NT2/D1 (cell line): ENCODE measurements at regions not wholly inside any gene's neighbourhood (a gene's known extent, or its start where the extent isn't known, plus 50 kb on each side); places are given as distances from the start of the nearest gene placed in this dataset.

ENCODE experiments used
- DNase-seq: peaks from one replicate; pipeline ENCODE4 v3.0.0-alpha.2; 2011; ENCODE audit warnings: low read depth, low spot score
- H3K27me3 ChIP-seq: 2 replicates; pipeline ENCODE4 v1.6.0; 2011; ENCODE audit warnings: mild to moderate bottlenecking; ENCODE audit not compliant: insufficient read length, insufficient read depth
- H3K36me3 ChIP-seq: 2 replicates; pipeline ENCODE4 v1.6.1; 2011; ENCODE audit warnings: mild to moderate bottlenecking, low read length, mixed read lengths; ENCODE audit not compliant: insufficient read depth, insufficient read length
- H3K4me1 ChIP-seq: 2 replicates; pipeline ENCODE4 v1.5.1; 2011; ENCODE audit not compliant: insufficient read depth, insufficient read length
- H3K4me3 ChIP-seq: 2 replicates; pipeline ENCODE4 v1.5.1; 2011; ENCODE audit warnings: low read depth; ENCODE audit not compliant: insufficient read length
- H3K9ac ChIP-seq: 2 replicates; pipeline ENCODE4 v1.6.0; 2011; ENCODE audit warnings: low read depth; ENCODE audit not compliant: insufficient read length
- H3K9me3 ChIP-seq: 2 replicates; pipeline ENCODE4 v1.5.1; 2011; ENCODE audit warnings: mild to moderate bottlenecking, low read length; ENCODE audit not compliant: insufficient read depth
- SUZ12 ChIP-seq: IDR thresholded peaks from 2 replicates; pipeline ENCODE4 v1.6.1; 2011; ENCODE audit not compliant: insufficient read length, insufficient read depth; ENCODE audit errors: extremely low read depth
- YY1 ChIP-seq: IDR thresholded peaks from 2 replicates; pipeline ENCODE4 v1.6.1; 2011; ENCODE audit not compliant: insufficient read length, insufficient read depth
- ZNF274 ChIP-seq: IDR thresholded peaks from 2 replicates; pipeline ENCODE4 v1.6.1; 2011; ENCODE audit warnings: mild to moderate bottlenecking, low read depth, low read length

DNA sequence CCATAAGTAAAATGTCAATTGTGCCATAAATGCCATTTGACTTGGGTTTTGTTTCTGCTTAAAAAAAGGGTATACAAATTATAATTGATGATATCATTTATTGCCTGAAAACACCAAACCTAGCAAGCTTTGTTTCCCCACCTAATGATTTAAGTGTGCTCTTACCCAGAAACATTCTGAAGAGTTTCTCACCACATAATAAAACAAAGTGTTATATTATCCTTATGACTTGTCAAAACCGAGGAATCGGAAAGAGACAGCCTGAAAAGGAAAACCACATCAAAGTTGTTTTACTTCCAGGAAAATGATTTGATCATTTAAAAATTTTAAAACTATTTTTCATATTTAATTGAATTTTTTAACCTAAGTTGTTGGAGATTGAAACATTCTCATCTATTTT, 170.5 kb upstream of the SLC39A10 start:
- H3K9me3 ChIP-seq, result no peaks in the 10 kb centered on the region
- H3K27me3 ChIP-seq, result no peaks in the 10 kb centered on the region
- H3K4me3 ChIP-seq, result no peak overlapping the region
- H3K4me1 ChIP-seq, result no peaks in the 10 kb centered on the region
- TF ChIP-seq ZNF274, result no peak
- no peak for TF ChIP-seq YY1
- TF ChIP-seq SUZ12, result no peak
- no peak for DNase-seq
- no peaks in the 10 kb centered on the region for H3K36me3 ChIP-seq
- no peak overlapping the region for H3K9ac ChIP-seq

- Histone ChIP-seq H3K27me3 (no peaks in the 10 kb centered on the region), H3K4me1 (no peaks in the 10 kb centered on the region), H3K36me3 (no peaks in the 10 kb centered on the region), H3K9me3 (no peaks in the 10 kb centered on the region; the same call in 1 of the 2 replicates), H3K4me3 (no peak overlapping the region), H3K9ac (no peak overlapping the region)
- no peak for DNase-seq
- TF ChIP-seq SUZ12 (no peak), YY1 (no peak), ZNF274 (no peak)
Measured at GRCh38 chr2:195482010-195482409, 175.0 kb upstream of the SLC39A10 start.

GRCh38 chr2:195480121-195480520, 176.9 kb upstream of the SLC39A10 start:
- no peak for DNase-seq
- no peak for TF ChIP-seq ZNF274
- no peak for TF ChIP-seq SUZ12
- TF ChIP-seq YY1, result no peak
- H3K27me3 ChIP-seq, result no peaks in the 10 kb centered on the region
- H3K9ac ChIP-seq, result no peak overlapping the region
- H3K9me3 ChIP-seq, result no peaks in the 10 kb centered on the region; the same call in 1 of the 2 replicates
- no peaks in the 10 kb centered on the region for H3K4me1 ChIP-seq
- H3K36me3 ChIP-seq, result no peaks in the 10 kb centered on the region
- H3K4me3 ChIP-seq, result no peak overlapping the region

GRCh38 chr2:195479407-195479806, 177.6 kb upstream of the SLC39A10 start:
- TF ChIP-seq YY1, result no peak
- no peak for TF ChIP-seq SUZ12
- no peak for TF ChIP-seq ZNF274
- Histone ChIP-seq H3K9ac (no peak overlapping the region), H3K36me3 (no peaks in the 10 kb centered on the region), H3K4me3 (no peak overlapping the region), H3K4me1 (no peaks in the 10 kb centered on the region), H3K27me3 (no peaks in the 10 kb centered on the region), H3K9me3 (no peaks in the 10 kb centered on the region; the same call in 1 of the 2 replicates)
- no peak for DNase-seq

GRCh38 chr2:195477996-195478382, 179.0 kb upstream of the SLC39A10 start:
- H3K36me3 ChIP-seq, result no peaks in the 10 kb centered on the region
- H3K27me3 ChIP-seq, result no peaks in the 10 kb centered on the region
- no peaks in the 10 kb centered on the region; the same call in 1 of the 2 replicates for H3K9me3 ChIP-seq
- H3K9ac ChIP-seq, result no peak overlapping the region
- TF ChIP-seq ZNF274 (no peak), SUZ12 (no peak), YY1 (no peak)
- H3K4me3 ChIP-seq, result no peak overlapping the region
- DNase-seq, result no peak
- no peaks in the 10 kb centered on the region for H3K4me1 ChIP-seq

- H3K4me1 ChIP-seq, result no peaks in the 10 kb centered on the region
- TF ChIP-seq SUZ12, result no peak
- no peak for TF ChIP-seq YY1
- TF ChIP-seq ZNF274, result no peak
- H3K36me3 ChIP-seq, result no peaks in the 10 kb centered on the region
- H3K27me3 ChIP-seq, result no peaks in the 10 kb centered on the region
- H3K9ac ChIP-seq, result no peak overlapping the region
- no peak for DNase-seq
- no peaks in the 10 kb centered on the region; the same call in 1 of the 2 replicates for H3K9me3 ChIP-seq
- no peak overlapping the region for H3K4me3 ChIP-seq
Measured at GRCh38 chr2:195477248-195477995, 179.6 kb upstream of the SLC39A10 start.

DNA sequence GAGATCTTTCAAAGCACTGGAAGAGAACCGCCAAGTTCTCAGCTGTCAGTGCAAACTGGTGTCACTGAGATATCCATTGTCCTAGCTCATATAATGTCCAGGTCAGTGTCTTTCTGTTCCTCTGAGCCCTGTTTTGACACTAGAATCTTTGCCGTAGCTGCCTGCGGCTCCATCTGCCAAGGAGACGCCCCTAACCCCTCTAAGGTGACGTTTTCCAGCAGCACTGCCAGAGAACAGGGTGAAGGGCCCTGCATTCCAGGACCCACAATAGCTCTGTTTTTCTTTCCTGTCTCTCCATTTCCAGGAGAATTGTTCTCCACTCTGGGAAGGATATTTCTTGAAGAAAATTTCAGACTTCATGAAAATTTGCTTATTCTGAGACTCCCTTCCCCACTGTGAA, 181.7 kb upstream of the SLC39A10 start:
- no peak overlapping the region for H3K9ac ChIP-seq
- TF ChIP-seq YY1 (no peak), SUZ12 (no peak), ZNF274 (no peak)
- no peaks in the 10 kb centered on the region for H3K36me3 ChIP-seq
- DNase-seq, result no peak
- no peaks in the 10 kb centered on the region for H3K4me1 ChIP-seq
- H3K9me3 ChIP-seq, result no peaks in the 10 kb centered on the region; the same call in 1 of the 2 replicates
- no peaks in the 10 kb centered on the region for H3K27me3 ChIP-seq
- no peak overlapping the region for H3K4me3 ChIP-seq
